Chondrocyte (in vitro differentiated cells): ENCODE measurements at regions not wholly inside any gene's neighbourhood (a gene's known extent, or its start where the extent isn't known, plus 50 kb on each side); places are given as distances from the start of the nearest gene placed in this dataset.

Experiments
- DNase-seq: peaks from one replicate; pipeline ENCODE4 v3.0.0; 2021; ENCODE audit warnings: mixed read lengths, low spot score
- H3K27ac Mint-ChIP-seq: one replicate; pipeline ENCODE4 v1.8.0; 2021; ENCODE audit warnings: mild to moderate bottlenecking, moderate library complexity, mixed read lengths; ENCODE audit not compliant: unreplicated experiment
- H3K27me3 Mint-ChIP-seq: 2 replicates; pipeline ENCODE4 v1.8.0; 2021; ENCODE audit warnings: low read depth, mixed read lengths
- H3K36me3 Mint-ChIP-seq: 2 replicates; pipeline ENCODE4 v1.8.0; 2021; ENCODE audit warnings: low read depth, mixed read lengths
- H3K4me1 Mint-ChIP-seq: 2 replicates; pipeline ENCODE4 v1.8.0; 2021; ENCODE audit warnings: low read depth, mild to moderate bottlenecking, mixed read lengths
- H3K4me3 Mint-ChIP-seq: one replicate; pipeline ENCODE4 v1.8.0; 2021; ENCODE audit warnings: mild to moderate bottlenecking, moderate library complexity, mixed read lengths; ENCODE audit not compliant: unreplicated experiment
- H3K9me3 Mint-ChIP-seq: 2 replicates; pipeline ENCODE4 v1.8.0; 2021; ENCODE audit warnings: low read depth, mixed read lengths
- CTCF ChIP-seq: fragments of 200-600 bp; sonication (generic); IDR thresholded peaks from 2 replicates; pipeline ENCODE4 v1.5.0; 2021; ENCODE audit warnings: antibody characterized with exemption, mild to moderate bottlenecking, moderate library complexity

GRCh38 chr18:78427081-78427480 lies 552.5 kb upstream of the SALL3 start:
- no peak overlapping the region for H3K27ac Mint-ChIP-seq

DNA sequence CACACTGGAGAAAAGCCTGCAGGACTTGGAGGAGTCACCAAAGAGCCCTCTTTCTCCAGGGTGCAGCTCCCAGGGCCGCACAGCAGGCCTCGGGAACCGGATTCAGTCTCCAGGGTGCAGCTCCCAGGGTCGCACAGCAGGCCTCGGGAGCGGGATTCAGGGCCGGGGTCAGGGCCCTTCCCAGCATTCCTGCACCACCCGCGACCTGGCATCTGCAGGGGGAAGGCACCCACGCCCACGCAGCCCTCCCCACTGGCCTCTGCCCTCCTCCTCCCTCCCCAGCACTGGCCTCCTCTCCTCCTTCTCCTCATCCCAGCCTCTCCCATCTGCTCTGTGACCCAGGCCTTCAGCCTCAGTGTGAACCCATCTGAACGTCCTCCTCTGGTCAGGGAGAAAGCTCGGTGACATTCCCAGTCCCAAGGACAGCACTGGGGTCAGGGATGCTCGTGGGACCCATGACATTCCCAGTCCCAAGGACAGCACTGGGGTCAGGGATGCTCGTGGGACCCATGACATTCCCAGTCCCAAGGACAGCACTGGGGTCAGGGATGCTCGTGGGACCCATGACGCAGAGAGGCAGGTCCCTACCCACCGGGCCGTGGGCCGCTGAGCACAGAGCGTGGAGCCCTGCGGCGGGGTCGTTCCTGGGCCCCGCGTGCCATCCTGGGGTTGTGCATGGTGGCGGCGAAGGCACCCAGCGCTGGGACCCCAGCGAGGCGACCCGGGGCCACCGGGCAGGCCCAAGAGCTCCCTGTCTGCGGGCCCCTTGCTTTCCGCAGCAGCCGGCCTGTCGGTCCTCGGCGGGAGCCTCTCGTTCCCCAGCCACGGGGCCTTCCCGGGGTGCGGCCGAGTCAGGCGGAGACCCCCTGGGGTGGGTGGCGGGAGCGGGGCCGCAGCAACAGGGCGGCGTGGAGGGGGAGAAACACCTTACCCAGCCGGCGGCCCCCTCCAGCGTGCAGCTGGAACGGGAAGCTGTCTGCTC lies 550.2 kb upstream of the SALL3 start:
- no peak overlapping the region for H3K4me3 Mint-ChIP-seq
- H3K27ac Mint-ChIP-seq: no peak overlapping the region
- no peaks in the 10 kb centered on the region for H3K36me3 Mint-ChIP-seq
- no peak for DNase-seq
- TF ChIP-seq CTCF: no peak
- peaks cover 22% of the 10 kb centered on the region for H3K9me3 Mint-ChIP-seq
- no peaks in the 10 kb centered on the region for H3K27me3 Mint-ChIP-seq
- no peaks in the 10 kb centered on the region for H3K4me1 Mint-ChIP-seq

More at GRCh38 chr18:78427081-78427480, 552.5 kb upstream of the SALL3 start:
- Mint-ChIP-seq H3K36me3 (no peaks in the 10 kb centered on the region), H3K4me1 (no peaks in the 10 kb centered on the region), H3K4me3 (no peak overlapping the region), H3K9me3 (peaks cover 10% of the 10 kb centered on the region), H3K27me3 (no peaks in the 10 kb centered on the region)
- no peak for DNase-seq
- no peak for TF ChIP-seq CTCF

DNA sequence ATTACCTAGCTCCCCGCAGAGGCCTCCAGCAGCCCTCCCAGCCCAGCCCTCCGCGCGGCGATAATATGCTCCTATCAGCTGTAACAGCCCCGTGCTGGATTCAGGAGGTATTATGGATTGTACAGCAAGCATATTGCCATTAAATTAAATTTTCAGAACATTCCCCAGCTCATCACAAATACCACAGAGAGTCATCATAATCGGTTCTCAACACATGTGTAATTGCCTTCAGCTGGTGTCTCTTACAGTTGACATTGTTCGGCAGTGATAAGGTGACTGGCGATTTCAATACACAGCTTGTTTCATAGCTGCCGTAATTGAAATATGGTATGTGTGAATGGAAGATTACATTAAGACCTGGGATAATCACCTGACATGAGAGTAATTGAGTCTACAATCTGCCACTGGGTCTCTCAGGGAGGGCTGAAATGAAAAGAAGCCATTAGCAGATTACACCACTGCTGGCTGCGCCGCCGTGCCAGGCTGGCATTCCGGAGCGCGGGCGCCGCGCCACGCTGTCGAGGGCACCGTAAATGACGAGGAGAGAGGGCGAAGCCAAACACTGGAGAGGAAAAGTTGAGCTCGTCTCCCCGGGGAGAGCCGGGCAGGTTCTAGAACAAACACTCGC lies 549.4 kb upstream of the SALL3 start:
- H3K27ac Mint-ChIP-seq: no peak overlapping the region

GRCh38 chr18:78431606-78432005 lies 548.0 kb upstream of the SALL3 start:
- H3K4me1 Mint-ChIP-seq: no peaks in the 10 kb centered on the region
- H3K27me3 Mint-ChIP-seq: no peaks in the 10 kb centered on the region
- H3K36me3 Mint-ChIP-seq: no peaks in the 10 kb centered on the region
- no peak overlapping the region for H3K4me3 Mint-ChIP-seq
- peaks cover 28% of the 10 kb centered on the region for H3K9me3 Mint-ChIP-seq
- no peak for DNase-seq
- no peak for TF ChIP-seq CTCF
- H3K27ac Mint-ChIP-seq: no peak overlapping the region

More for the DNA sequence above, 549.4 kb upstream of the SALL3 start:
- no peaks in the 10 kb centered on the region for H3K27me3 Mint-ChIP-seq
- no peaks in the 10 kb centered on the region for H3K36me3 Mint-ChIP-seq
- no peak overlapping the region for H3K4me3 Mint-ChIP-seq
- peaks cover 27% of the 10 kb centered on the region for H3K9me3 Mint-ChIP-seq
- no peaks in the 10 kb centered on the region for H3K4me1 Mint-ChIP-seq
- TF ChIP-seq CTCF: no peak
- DNase-seq: no peak

GRCh38 chr18:78433562-78433961 lies 546.1 kb upstream of the SALL3 start:
- no peaks in the 10 kb centered on the region for H3K27me3 Mint-ChIP-seq
- H3K27ac Mint-ChIP-seq: no peak overlapping the region
- H3K4me1 Mint-ChIP-seq: no peaks in the 10 kb centered on the region
- no peak for DNase-seq
- H3K9me3 Mint-ChIP-seq: peaks cover 27% of the 10 kb centered on the region
- H3K4me3 Mint-ChIP-seq: no peak overlapping the region
- no peak for TF ChIP-seq CTCF
- H3K36me3 Mint-ChIP-seq: no peaks in the 10 kb centered on the region
